ENCODE measurements at regions not wholly inside any gene's neighbourhood (a gene's known extent, or its start where the extent isn't known, plus 50 kb on each side); places are given as distances from the start of the nearest gene placed in this dataset.

DNA sequence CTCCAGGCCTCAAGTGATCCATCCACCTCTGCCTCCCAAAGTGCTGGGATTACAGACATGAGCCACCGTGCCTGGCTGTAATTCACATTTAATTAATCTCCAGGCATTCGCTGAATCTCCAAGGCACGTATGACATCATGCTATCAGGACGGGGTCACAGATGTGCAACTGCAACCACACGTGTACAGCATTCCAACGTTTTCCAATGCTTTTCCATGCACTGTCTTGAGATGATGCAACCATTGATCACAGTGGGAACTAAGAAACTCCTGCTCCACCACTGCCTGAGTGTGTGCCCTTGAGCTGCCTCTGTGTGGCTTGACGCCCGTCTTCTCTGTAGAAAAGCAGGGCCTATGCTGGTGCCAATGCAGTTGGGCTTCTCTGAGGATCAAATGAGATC lies 119.8 kb upstream of the LYZL2 start:
- Histone ChIP-seq H3K9me3 (replicated peaks in 1 of 2; ENCODE audit: control insufficient read depth in 1 of 2, insufficient read depth in 1 of 2, low read length in 2 of 2) (no peaks in the 10 kb centered on the region), H3K4me3 (replicated peaks in 1 of 3; ENCODE audit: low read depth in 2 of 3, low read length in 3 of 3) (no peak overlapping the region), H3K79me2 (ENCODE audit: insufficient read depth, low read length) (no peaks in the 10 kb centered on the region), H3K27ac (ENCODE audit: low read depth in 1 of 2, low read length in 2 of 2) (no peak overlapping the region), H3K36me3 (replicated peaks in 1 of 2; ENCODE audit: control insufficient read depth in 1 of 2, insufficient read depth in 2 of 2, low read length in 2 of 2) (no peaks in the 10 kb centered on the region), H3K9ac (ENCODE audit: insufficient read depth, low read length, poor library complexity, severe bottlenecking) (no peak overlapping the region), H4K20me1 (ENCODE audit: insufficient read depth, low read length) (no peaks in the 10 kb centered on the region), H3K4me2 (replicated peaks; ENCODE audit: extremely low read depth, low read length, poor library complexity, severe bottlenecking) (no peak overlapping the region), H3K27me3 (ENCODE audit: control insufficient read depth in 2 of 2, insufficient read depth in 2 of 2, low read length in 2 of 2) (no peaks in the 10 kb centered on the region), H3K4me1 (ENCODE audit: control insufficient read depth in 1 of 2, insufficient read depth in 2 of 2, low read length in 2 of 2) (no peaks in the 10 kb centered on the region), H2AFZ (ENCODE audit: insufficient read depth, low read depth, low read length, poor library complexity, severe bottlenecking) (no peak overlapping the region)
- H3K27me3 Mint-ChIP-seq (ENCODE audit: low read depth in 3 of 3): peaks cover 4 to 8% (median 5%) of the 10 kb centered on the region in 3 donors
- peaks cover 6% of the 10 kb centered on the region for H3K4me1 Mint-ChIP-seq
- H3K9me3 Mint-ChIP-seq: no peaks in the 10 kb centered on the region
- TF ChIP-seq, protein P1, sequence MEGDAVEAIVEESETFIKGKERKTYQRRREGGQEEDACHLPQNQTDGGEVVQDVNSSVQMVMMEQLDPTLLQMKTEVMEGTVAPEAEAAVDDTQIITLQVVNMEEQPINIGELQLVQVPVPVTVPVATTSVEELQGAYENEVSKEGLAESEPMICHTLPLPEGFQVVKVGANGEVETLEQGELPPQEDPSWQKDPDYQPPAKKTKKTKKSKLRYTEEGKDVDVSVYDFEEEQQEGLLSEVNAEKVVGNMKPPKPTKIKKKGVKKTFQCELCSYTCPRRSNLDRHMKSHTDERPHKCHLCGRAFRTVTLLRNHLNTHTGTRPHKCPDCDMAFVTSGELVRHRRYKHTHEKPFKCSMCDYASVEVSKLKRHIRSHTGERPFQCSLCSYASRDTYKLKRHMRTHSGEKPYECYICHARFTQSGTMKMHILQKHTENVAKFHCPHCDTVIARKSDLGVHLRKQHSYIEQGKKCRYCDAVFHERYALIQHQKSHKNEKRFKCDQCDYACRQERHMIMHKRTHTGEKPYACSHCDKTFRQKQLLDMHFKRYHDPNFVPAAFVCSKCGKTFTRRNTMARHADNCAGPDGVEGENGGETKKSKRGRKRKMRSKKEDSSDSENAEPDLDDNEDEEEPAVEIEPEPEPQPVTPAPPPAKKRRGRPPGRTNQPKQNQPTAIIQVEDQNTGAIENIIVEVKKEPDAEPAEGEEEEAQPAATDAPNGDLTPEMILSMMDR (IDR thresholded peaks at IDR 0.05): no peak
- intact Hi-C loops (cut with micrococcal nuclease): no loop called here
- no peak overlapping the region for H3K4me3 Mint-ChIP-seq
- H3K36me3 Mint-ChIP-seq: no peaks in the 10 kb centered on the region
- no peak overlapping the region for H3K27ac Mint-ChIP-seq
- 95% methylated on average over 8 of the region's 8 CpGs for WGBS (ENCODE audit: insufficient coverage)
- DNase-seq: no peak

DNA sequence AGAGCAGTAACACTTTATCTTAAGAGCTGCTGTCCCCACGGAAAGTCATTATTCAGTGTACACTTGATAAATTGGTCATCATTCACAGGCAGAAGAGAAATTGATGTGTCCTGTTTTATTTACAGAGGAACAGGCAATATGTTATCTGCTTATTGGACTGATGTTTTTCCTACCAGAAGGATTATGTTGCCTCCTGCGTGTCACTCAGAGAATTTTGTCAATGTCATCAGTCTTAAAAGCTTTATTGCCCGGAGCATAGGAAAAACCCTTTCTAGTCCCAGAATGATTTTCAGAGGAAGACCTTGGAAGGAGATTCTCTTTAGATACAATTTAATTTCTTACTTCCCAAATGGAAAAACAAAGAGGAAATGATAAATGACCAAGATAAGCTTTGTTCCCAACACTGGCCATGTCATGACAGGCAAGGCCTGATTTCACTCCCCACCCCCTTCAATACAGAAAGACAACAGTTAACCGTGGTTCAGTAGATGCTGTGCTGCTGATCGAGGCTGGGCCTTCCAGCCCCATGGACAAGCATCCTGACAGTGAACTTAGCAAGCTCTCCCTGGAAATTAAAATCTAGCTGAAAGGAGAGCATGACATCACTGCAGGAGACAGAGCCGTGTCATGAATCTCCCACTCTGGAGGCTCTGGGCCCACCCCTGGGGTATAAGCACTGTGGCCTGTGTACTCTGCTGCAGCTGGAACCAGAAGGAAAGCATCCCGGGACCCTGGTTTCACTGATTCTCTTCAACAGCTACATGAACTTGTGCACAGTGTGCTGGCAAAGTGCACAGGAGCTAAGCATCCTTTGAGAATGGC lies 118.8 kb upstream of the LYZL2 start:
- Mint-ChIP-seq H3K27me3 (ENCODE audit: low read depth in 3 of 3) (peaks cover 4 to 8% (median 5%) of the 10 kb centered on the region in 3 donors), H3K27ac (no peak overlapping the region), H3K4me3 (no peak overlapping the region), H3K9me3 (no peaks in the 10 kb centered on the region), H3K4me1 (peaks cover 6% of the 10 kb centered on the region), H3K36me3 (no peaks in the 10 kb centered on the region)
- no peaks in the 10 kb centered on the region for H4K20me1 ChIP-seq (ENCODE audit: insufficient read depth, low read length)
- H2AFZ ChIP-seq (ENCODE audit: insufficient read depth, low read depth, low read length, poor library complexity, severe bottlenecking): no peak overlapping the region
- no peaks in the 10 kb centered on the region for H3K79me2 ChIP-seq (ENCODE audit: insufficient read depth, low read length)
- no peaks in the 10 kb centered on the region for H3K9me3 ChIP-seq (replicated peaks in 1 of 2; ENCODE audit: control insufficient read depth in 1 of 2, insufficient read depth in 1 of 2, low read length in 2 of 2)
- no peaks in the 10 kb centered on the region for H3K27me3 ChIP-seq (ENCODE audit: control insufficient read depth in 2 of 2, insufficient read depth in 2 of 2, low read length in 2 of 2)
- no peak overlapping the region for H3K9ac ChIP-seq (ENCODE audit: insufficient read depth, low read length, poor library complexity, severe bottlenecking)
- TF ChIP-seq, protein P1 (IDR thresholded peaks at IDR 0.05): no peak
- H3K36me3 ChIP-seq (replicated peaks in 1 of 2; ENCODE audit: control insufficient read depth in 1 of 2, insufficient read depth in 2 of 2, low read length in 2 of 2): no peaks in the 10 kb centered on the region
- H3K4me3 ChIP-seq (replicated peaks in 1 of 3; ENCODE audit: low read depth in 2 of 3, low read length in 3 of 3): no peak overlapping the region
- no peaks in the 10 kb centered on the region for H3K4me1 ChIP-seq (ENCODE audit: control insufficient read depth in 1 of 2, insufficient read depth in 2 of 2, low read length in 2 of 2)
- 86% methylated on average over 5 of the region's 7 CpGs for WGBS (ENCODE audit: insufficient coverage)
- no peak overlapping the region for H3K27ac ChIP-seq (ENCODE audit: low read depth in 1 of 2, low read length in 2 of 2)
- no peak overlapping the region for H3K4me2 ChIP-seq (replicated peaks; ENCODE audit: extremely low read depth, low read length, poor library complexity, severe bottlenecking)
- no peak for DNase-seq
- intact Hi-C loops (cut with micrococcal nuclease): no loop called here

Data from CD14-positive monocyte (primary cell).